GM13977 (cell line): ENCODE measurements at regions not wholly inside any gene's neighbourhood (a gene's known extent, or its start where the extent isn't known, plus 50 kb on each side); places are given as distances from the start of the nearest gene placed in this dataset.

Experiments
- DNase-seq: peaks from one replicate; pipeline ENCODE4 v3.0.0; 2012; ENCODE audit warnings: low spot score
- CTCF ChIP-seq: IDR thresholded peaks from 2 replicates; pipeline ENCODE4 v1.5.1; 2012; ENCODE audit warnings: mild to moderate bottlenecking, control low read depth; ENCODE audit not compliant: insufficient read depth; ENCODE audit errors: extremely low read depth, missing control alignments
- in situ Hi-C: fragments of 300-500 bp; cut with MboI; formaldehyde crosslinking; loops from one replicate; pipeline ENCODE4 v1.12.0; 2022; ENCODE audit warnings: low sequenced_read_pairs, low pct_unique_long_range_greater_than_20kb, mixed read lengths, inconsistent platforms; ENCODE audit not compliant: unreplicated experiment

DNA sequence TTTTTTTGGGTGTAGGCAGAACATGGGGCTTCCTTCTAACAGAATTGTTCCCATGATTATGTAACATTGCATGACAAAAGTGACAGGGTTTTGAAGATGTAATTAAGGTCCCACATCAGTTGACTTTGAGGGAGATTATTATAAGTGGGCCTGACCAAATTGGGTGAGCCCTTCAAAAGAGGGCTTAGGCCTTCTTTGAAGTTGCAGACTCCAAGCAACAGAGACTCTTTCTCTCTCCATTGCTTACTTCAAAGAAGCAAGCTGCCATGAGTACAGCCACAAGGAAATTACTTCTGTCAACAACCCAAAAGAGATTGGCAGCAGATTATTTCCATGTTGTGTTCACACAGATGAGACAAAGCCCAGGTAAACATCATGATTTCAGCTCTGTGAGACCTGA lies 348.2 kb downstream of the PDCD6IP start:
- TF ChIP-seq CTCF, result no peak
- in situ Hi-C loops, result no loop called here
- DNase-seq, result no peak

DNA sequence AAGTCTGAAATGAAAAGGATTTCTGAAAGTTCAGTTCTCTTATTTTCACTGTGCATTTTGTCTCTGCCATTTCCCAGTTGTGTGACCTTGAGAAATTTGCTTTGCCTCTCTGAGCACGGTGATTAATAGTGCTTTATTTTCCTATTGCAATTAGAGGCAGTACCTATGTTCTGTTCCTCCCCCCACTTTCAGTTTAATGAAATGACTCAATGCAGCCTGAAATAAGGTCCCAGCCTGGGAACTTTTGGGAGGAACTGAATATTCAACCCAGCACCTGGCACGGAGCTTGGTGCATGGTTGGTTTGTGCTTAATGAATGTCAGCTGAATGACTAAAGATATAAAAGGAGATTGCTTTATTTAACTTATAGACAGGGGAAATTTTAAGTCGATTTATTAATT lies 352.6 kb downstream of the PDCD6IP start:
- TF ChIP-seq CTCF, result no peak
- no peak for DNase-seq
- in situ Hi-C loops, result no loop called here

GRCh38 chr3:34152656-34153055 lies 354.2 kb downstream of the PDCD6IP start:
- DNase-seq, result no peak
- no peak for TF ChIP-seq CTCF
- in situ Hi-C loops, result no loop called here

DNA sequence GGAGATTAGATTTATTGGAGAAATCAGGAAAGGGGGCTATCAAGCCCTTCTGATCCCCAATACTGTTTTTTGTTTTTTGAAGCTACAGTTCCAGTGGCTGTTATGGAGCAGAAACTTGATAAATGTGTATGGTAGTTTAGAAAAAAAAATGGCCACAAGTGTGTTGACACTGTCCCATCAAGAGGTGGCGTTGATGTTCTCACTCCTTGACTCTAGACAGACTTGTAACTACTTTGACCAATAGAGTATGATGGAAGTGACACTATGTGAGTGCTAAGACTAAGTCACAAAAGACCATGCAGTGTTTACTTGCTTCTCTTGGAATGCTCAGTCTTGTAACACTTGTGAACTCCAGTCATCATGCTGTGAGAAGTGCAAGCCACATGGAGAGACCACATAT lies 356.7 kb downstream of the PDCD6IP start:
- in situ Hi-C loops, result no loop called here
- DNase-seq, result no peak
- TF ChIP-seq CTCF, result no peak

GRCh38 chr3:34155666-34156065 lies 357.2 kb downstream of the PDCD6IP start:
- DNase-seq, result no peak
- no peak for TF ChIP-seq CTCF
- in situ Hi-C loops, result no loop called here

DNA sequence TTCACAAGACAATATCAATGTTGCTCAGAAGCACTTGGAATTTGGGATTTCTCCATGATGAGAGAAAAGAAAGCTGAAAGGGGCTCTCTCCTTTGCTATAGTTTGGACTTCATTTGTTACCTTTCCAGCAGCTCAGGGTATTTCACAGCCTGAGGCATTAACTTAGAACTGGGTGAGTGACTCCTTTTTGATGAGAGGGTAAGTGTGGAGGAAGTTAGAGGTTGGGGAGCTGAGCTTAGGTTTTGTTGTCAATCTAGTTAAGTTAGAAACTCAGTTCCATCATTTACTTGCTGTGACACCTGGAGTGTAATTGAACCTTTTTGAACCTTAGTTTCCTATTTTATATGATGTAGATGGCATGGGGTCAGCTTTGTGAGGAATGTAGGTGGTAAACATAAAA lies 359.1 kb downstream of the PDCD6IP start:
- in situ Hi-C loops, result no loop called here
- TF ChIP-seq CTCF, result no peak
- no peak for DNase-seq
